ENCODE measurements at regions not wholly inside any gene's neighbourhood (a gene's known extent, or its start where the extent isn't known, plus 50 kb on each side); places are given as distances from the start of the nearest gene placed in this dataset.
A peak's percentile ranks its signal among the peaks of the same experiment; 100 is the strongest.
"Not testable (repeated sequence)": the region's sequence is repeated elsewhere in the genome, so short reads cannot be mapped to it uniquely, and the experiment has no call there.

GRCh38 chr13:109436055-109436622 is 350.2 kb downstream of the IRS2 start:
- no peak for DNase-seq (ENCODE audit: low spot score)

GRCh38 chr13:109431217-109431616 is 355.2 kb downstream of the IRS2 start:
- DNase-seq (ENCODE audit: low spot score), result no peak

GRCh38 chr13:109428146-109428545 is 358.2 kb downstream of the IRS2 start:
- DNase-seq (ENCODE audit: low spot score), result no peak

GRCh38 chr13:109427695-109428094 is 358.7 kb downstream of the IRS2 start:
- no peak for DNase-seq (ENCODE audit: low spot score)

GRCh38 chr13:109427148-109427547 is 359.2 kb downstream of the IRS2 start:
- no peak for DNase-seq (ENCODE audit: low spot score)

GRCh38 chr13:109426690-109426990 is 359.7 kb downstream of the IRS2 start:
- no peak for DNase-seq (ENCODE audit: low spot score)

- DNase-seq (ENCODE audit: low spot score), result no peak
Measured at GRCh38 chr13:109425821-109426689, 360.3 kb downstream of the IRS2 start.

GRCh38 chr13:109422161-109422560 is 364.2 kb downstream of the IRS2 start:
- DNase-seq (ENCODE audit: low spot score), result peak; percentile 52

- no peak for DNase-seq (ENCODE audit: low spot score)
Measured at GRCh38 chr13:109419896-109420295, 366.5 kb downstream of the IRS2 start.

- no peak for DNase-seq (ENCODE audit: low spot score)
Measured at GRCh38 chr13:109418111-109418510, 368.3 kb downstream of the IRS2 start.

GRCh38 chr13:109416001-109416400 is 370.4 kb downstream of the IRS2 start:
- DNase-seq (ENCODE audit: low spot score), result no peak

- no peak for DNase-seq (ENCODE audit: low spot score)
Measured at GRCh38 chr13:109415057-109415456, 371.3 kb downstream of the IRS2 start.

- DNase-seq (ENCODE audit: low spot score), result peak; percentile 62
Measured at GRCh38 chr13:109412283-109412901, 374.0 kb downstream of the IRS2 start.

- no peak for DNase-seq (ENCODE audit: low spot score)
Measured at GRCh38 chr13:109410868-109411267, 375.5 kb downstream of the IRS2 start.

GRCh38 chr13:109408591-109409382 is 377.6 kb downstream of the IRS2 start:
- DNase-seq (ENCODE audit: low spot score), result no peak

- DNase-seq (ENCODE audit: low spot score), result no peak
Measured at GRCh38 chr13:109406376-109406992, 379.9 kb downstream of the IRS2 start.

- DNase-seq (ENCODE audit: low spot score), result no peak
Measured at GRCh38 chr13:109403012-109403421, 383.4 kb downstream of the IRS2 start.

GRCh38 chr13:109401891-109402290 is 384.5 kb downstream of the IRS2 start:
- DNase-seq (ENCODE audit: low spot score), result no peak

- no peak for DNase-seq (ENCODE audit: low spot score)
Measured at GRCh38 chr13:109401307-109401706, 385.1 kb downstream of the IRS2 start.

GRCh38 chr13:109400624-109401257 is 385.6 kb downstream of the IRS2 start:
- no peak for DNase-seq (ENCODE audit: low spot score)

GRCh38 chr13:109400209-109400608 is 386.2 kb downstream of the IRS2 start:
- peak; percentile 34 for DNase-seq (ENCODE audit: low spot score)

- not testable (repeated sequence) for DNase-seq (ENCODE audit: low spot score)
Measured at GRCh38 chr13:109398071-109398470, 388.3 kb downstream of the IRS2 start.

Measured in pons (tissue), 1 donor.